Transverse colon (tissue), 4 donors: ENCODE measurements at regions not wholly inside any gene's neighbourhood (a gene's known extent, or its start where the extent isn't known, plus 50 kb on each side); places are given as distances from the start of the nearest gene placed in this dataset.

Source experiments
- DNase-seq: peaks from one replicate; pipeline ENCODE4 v3.0.0-alpha.2; 2019
- H3K27ac ChIP-seq, 4 donors: fragments of 200-600 bp; sonication (generic); 2 replicates each; pipeline ENCODE4 v1.5.1; 2016 to 2018; ENCODE audit warnings: inconsistent platforms in 4 of 4
- H3K27me3 ChIP-seq: fragments of 200-600 bp; sonication (generic); 2 replicates; pipeline ENCODE4 v1.5.1; 2017; ENCODE audit warnings: inconsistent platforms
- H3K36me3 ChIP-seq, 4 donors: fragments of 200-600 bp; sonication (generic); 2 replicates each; pipeline ENCODE4 v1.5.1; 2017 to 2019; ENCODE audit warnings: inconsistent platforms in 4 of 4
- H3K4me1 ChIP-seq, 4 donors: fragments of 200-600 bp; sonication (generic); 2 replicates each; pipeline ENCODE4 v1.5.1; 2017 to 2020; ENCODE audit warnings: inconsistent platforms in 4 of 4
- H3K4me3 ChIP-seq, 4 donors: fragments of 200-600 bp; sonication (generic); 1 replicate in 1 of 4; 2 replicates in 3 of 4; pipeline versions ENCODE4 v1.5.1 to v1.6.1; 2017 to 2019; ENCODE audit warnings: inconsistent platforms in 4 of 4
- H3K9me3 ChIP-seq, 2 donors: fragments of 200-600 bp; sonication (generic); 2 replicates each; pipeline ENCODE4 v1.5.1; 2017 to 2019; ENCODE audit warnings: inconsistent platforms in 2 of 2
- CTCF ChIP-seq, 5 experiments: fragments of 200-600 bp in 3 of 5; fragments of 450-650 bp in 2 of 5; sonication (generic) in 3 of 5; IDR thresholded peaks; 1 replicate in 2 of 5; 2 replicates in 3 of 5; pipeline ENCODE4 v1.5.1; 2016 to 2017; ENCODE audit warnings: antibody characterized with exemption in 5 of 5, inconsistent platforms in 3 of 5, mild to moderate bottlenecking in 2 of 5, moderate library complexity in 1 of 5
- EP300 ChIP-seq: sonication (generic); formaldehyde crosslinking; IDR thresholded peaks from one replicate; pipeline ENCODE4 v1.6.1; 2017; ENCODE audit warnings: antibody characterized with exemption, low read depth
- POLR2A ChIP-seq: fragments of 450-650 bp; IDR thresholded peaks from one replicate; pipeline ENCODE4 v1.6.1; 2016; ENCODE audit warnings: antibody characterized with exemption, mild to moderate bottlenecking, moderate library complexity
- POLR2AphosphoS5 ChIP-seq, 3 donors: sonication (generic); formaldehyde crosslinking; IDR thresholded peaks; one replicate each; pipeline ENCODE4 v1.6.1; 2016; ENCODE audit warnings: antibody characterized with exemption in 3 of 3
- WGBS, 2 donors: methylation state at CpG; one replicate each; pipeline ENCODE4 v1.1.5; 2018; ENCODE audit warnings: low coverage in 1 of 2; 5-methylcytosine and 5-hydroxymethylcytosine counted together
- in situ Hi-C, 4 donors: fragments of 200-750 bp; cut with MboI; loops; one replicate each; pipeline versions ENCODE4 v1.15.0 to v1.15.1; 2017; ENCODE audit warnings: low sequenced_read_pairs in 3 of 4, low pct_ligation_motif_present in 1 of 4, low pct_unique_long_range_greater_than_20kb in 1 of 4
- intact Hi-C: fragments of 100-400 bp; cut with DNase I; formaldehyde crosslinking; loops from one replicate; pipeline ENCODE4 v1.15.1; 2023; ENCODE audit warnings: low total_unique reads

DNA sequence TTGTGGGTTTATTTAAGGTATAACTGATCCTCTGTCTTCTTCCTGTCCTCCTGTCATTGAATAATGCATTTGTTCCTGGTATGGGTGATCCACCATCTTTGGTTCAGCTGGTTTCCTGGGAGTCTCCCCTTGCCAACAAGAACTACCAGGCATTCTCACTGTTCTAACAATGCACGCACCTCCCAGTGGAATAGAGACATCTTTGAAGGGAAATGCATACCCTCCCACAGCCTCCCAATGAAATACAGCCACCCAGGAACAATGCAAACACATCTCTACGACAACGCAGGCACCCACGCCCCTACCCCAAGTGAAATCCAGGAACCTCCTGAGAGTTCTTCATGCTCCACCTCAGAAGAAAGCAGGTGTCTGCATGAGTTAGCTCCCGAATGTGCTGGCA is 318.0 kb downstream of the SOX11 start:
- H3K27ac ChIP-seq: no peak overlapping the region
- intact Hi-C loops: no loop called here
- no peak overlapping the region for H3K4me3 ChIP-seq
- no peaks in the 10 kb centered on the region for H3K27me3 ChIP-seq
- DNase-seq: no peak
- no peaks in the 10 kb centered on the region for H3K4me1 ChIP-seq
- H3K9me3 ChIP-seq: no peaks in the 10 kb centered on the region
- TF ChIP-seq POLR2A (no peak), POLR2AphosphoS5 (IDR thresholded peaks at IDR 0.05) (no peak), EP300 (no peak), CTCF (IDR thresholded peaks at IDR 0.05) (no peak)
- 60 to 89% methylated on average over 2 to 5 of the region's 5 CpGs for WGBS, 2 donors
- in situ Hi-C loops: no loop called here
- no peaks in the 10 kb centered on the region for H3K36me3 ChIP-seq

DNA sequence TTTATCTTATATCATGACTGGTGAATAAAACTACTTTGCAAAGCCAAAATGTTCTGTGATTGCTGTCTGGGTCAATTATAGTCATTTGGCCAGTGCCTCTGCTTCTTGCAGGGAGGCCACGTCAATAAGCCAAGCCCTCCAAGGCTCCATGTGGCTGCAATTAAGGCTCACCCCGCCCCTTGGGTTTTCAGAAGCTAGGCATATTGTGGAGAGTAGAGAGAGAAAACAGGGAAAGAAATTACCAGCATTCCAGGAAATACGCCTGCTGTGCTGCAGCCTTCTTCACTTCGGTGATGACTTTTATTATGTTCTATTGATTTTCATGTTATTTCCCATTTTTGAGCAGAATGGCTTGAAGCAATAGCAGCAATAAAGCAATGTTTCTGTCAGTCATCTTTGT is 319.7 kb downstream of the SOX11 start:
- H3K36me3 ChIP-seq: no peaks in the 10 kb centered on the region
- whole genome bisulfite sequencing, 2 donors: 54% methylated on average over 4 of the region's 4 CpGs; no CpG with 5 or more reads in 1 of the 2 donors

DNA sequence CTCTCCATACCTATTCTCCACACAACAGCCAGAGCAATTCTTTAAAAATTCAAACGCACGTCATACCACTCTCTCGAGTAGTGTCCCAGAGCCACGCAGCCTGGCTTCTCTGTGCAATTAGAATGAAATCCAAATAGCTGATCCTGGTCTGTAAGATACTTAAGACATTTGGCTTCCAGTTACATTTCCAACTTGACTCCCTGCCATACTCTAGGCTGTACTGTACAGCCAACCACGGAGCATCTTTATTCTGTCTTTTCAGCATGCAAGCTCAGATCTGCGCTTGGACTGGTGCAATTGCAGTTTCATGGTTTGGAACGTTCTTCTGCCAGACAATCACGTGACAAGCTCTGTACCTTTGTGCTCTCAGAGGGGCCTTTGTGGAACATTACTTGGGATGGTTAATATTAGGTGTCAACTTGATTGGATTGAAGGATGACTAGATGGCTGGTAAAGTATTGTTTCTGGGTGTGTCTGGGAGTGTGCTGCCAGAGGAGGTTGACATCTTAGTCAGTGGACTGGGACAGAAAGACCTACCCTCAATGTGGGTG is 325.6 kb downstream of the SOX11 start:
- Histone ChIP-seq H3K9me3 (no peaks in the 10 kb centered on the region), H3K27me3 (no peaks in the 10 kb centered on the region), H3K36me3 (no peaks in the 10 kb centered on the region), H3K4me1 (no peaks in the 10 kb centered on the region), H3K4me3 (no peak overlapping the region), H3K27ac (no peak overlapping the region)
- DNase-seq: no peak
- intact Hi-C loops: no loop called here
- WGBS, 2 donors: 65 to 67% methylated on average over 8 of the region's 8 CpGs
- no peak for TF ChIP-seq POLR2A
- TF ChIP-seq CTCF (IDR thresholded peaks at IDR 0.05): no peak
- TF ChIP-seq POLR2AphosphoS5 (IDR thresholded peaks at IDR 0.05): no peak
- TF ChIP-seq EP300: no peak
- in situ Hi-C loops: no loop called here

More for the DNA sequence above, 319.7 kb downstream of the SOX11 start:
- H3K9me3 ChIP-seq: no peaks in the 10 kb centered on the region
- in situ Hi-C loops: no loop called here
- intact Hi-C loops: no loop called here
- H3K4me3 ChIP-seq: no peak overlapping the region
- DNase-seq: no peak
- TF ChIP-seq EP300 (no peak), POLR2AphosphoS5 (IDR thresholded peaks at IDR 0.05) (no peak), POLR2A (no peak), CTCF (IDR thresholded peaks at IDR 0.05) (no peak)
- no peak overlapping the region for H3K27ac ChIP-seq
- H3K4me1 ChIP-seq: no peaks in the 10 kb centered on the region
- no peaks in the 10 kb centered on the region for H3K27me3 ChIP-seq

GRCh38 chr2:6024229-6024628 is 332.0 kb downstream of the SOX11 start:
- no peaks in the 10 kb centered on the region for H3K4me1 ChIP-seq
- H3K27ac ChIP-seq: no peak overlapping the region
- no peaks in the 10 kb centered on the region for H3K36me3 ChIP-seq
- no peak for TF ChIP-seq POLR2AphosphoS5 (IDR thresholded peaks at IDR 0.05)
- TF ChIP-seq CTCF (IDR thresholded peaks at IDR 0.05): no peak
- no peak for TF ChIP-seq POLR2A
- TF ChIP-seq EP300: no peak
- intact Hi-C loops: no loop called here
- H3K27me3 ChIP-seq: no peaks in the 10 kb centered on the region
- no peaks in the 10 kb centered on the region for H3K9me3 ChIP-seq
- 75% methylated on average over 2 of the region's 2 CpGs for WGBS, 2 donors
- in situ Hi-C loops: no loop called here
- DNase-seq: no peak
- H3K4me3 ChIP-seq: no peak overlapping the region
